Right atrium auricular region (tissue), 2 donors: ENCODE measurements at regions not wholly inside any gene's neighbourhood (a gene's known extent, or its start where the extent isn't known, plus 50 kb on each side); places are given as distances from the start of the nearest gene placed in this dataset.

Source experiments
- DNase-seq: peaks from one replicate; pipeline ENCODE4 v3.0.0-alpha.2; 2019; ENCODE audit warnings: low spot score
- H3K27ac ChIP-seq, 2 donors: fragments of 200-600 bp; sonication (generic); 1 replicate in 1 of 2; 2 replicates in 1 of 2; pipeline ENCODE4 v1.5.1; 2016 to 2019
- H3K27me3 ChIP-seq, 2 donors: fragments of 200-600 bp; sonication (generic); one replicate each; pipeline versions ENCODE4 v1.5.1 to v1.6.0; 2017 to 2019
- H3K36me3 ChIP-seq: fragments of 200-600 bp; sonication (generic); one replicate; pipeline ENCODE4 v1.5.1; 2016
- H3K4me1 ChIP-seq, 2 donors: fragments of 200-600 bp; sonication (generic); one replicate each; pipeline versions ENCODE4 v1.5.1 to v1.6.0; 2017 to 2019
- H3K4me3 ChIP-seq, 2 donors: fragments of 200-600 bp; sonication (generic); 1 replicate in 1 of 2; 2 replicates in 1 of 2; pipeline ENCODE4 v1.5.1; 2017 to 2019; ENCODE audit warnings: mild to moderate bottlenecking in 1 of 2, moderate library complexity in 1 of 2
- H3K9me3 ChIP-seq, 2 donors: fragments of 200-600 bp; sonication (generic); one replicate each; pipeline ENCODE4 v1.5.1; 2019
- CTCF ChIP-seq, 2 donors: fragments of 200-600 bp; sonication (generic); IDR thresholded peaks; one replicate each; pipeline ENCODE4 v1.5.1; 2019; ENCODE audit warnings: antibody characterized with exemption in 2 of 2

DNA sequence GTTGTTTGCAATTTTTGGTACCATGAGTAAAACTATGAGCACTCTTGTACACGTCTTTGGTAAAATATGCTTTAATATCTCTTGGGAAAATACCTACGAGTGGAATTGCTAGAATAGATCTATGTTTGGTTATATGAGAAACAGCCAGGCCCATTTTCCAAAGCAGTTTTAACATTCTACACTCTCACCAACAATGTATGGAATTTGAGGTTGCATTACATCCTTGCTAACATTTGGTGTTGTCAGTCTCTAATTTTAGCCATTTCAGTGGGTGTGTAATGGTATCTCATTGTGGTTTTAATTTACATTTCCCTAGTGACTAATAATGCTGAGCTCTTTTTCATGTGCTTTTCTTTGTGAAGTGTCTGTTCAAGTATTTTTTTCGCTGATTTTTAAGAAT is 118.9 kb upstream of the TCF4 start:
- Histone ChIP-seq H3K4me3 (no peak overlapping the region), H3K4me1 (no peaks in the 10 kb centered on the region), H3K27me3 (no peaks in the 10 kb centered on the region), H3K27ac (no peak overlapping the region), H3K36me3 (no peaks in the 10 kb centered on the region), H3K9me3 (peaks cover 0 to 14% of the 10 kb centered on the region in 2 donors)
- no peak for TF ChIP-seq CTCF (IDR thresholded peaks at IDR 0.05)
- DNase-seq = no peak

- H3K4me3 ChIP-seq = no peak overlapping the region
- TF ChIP-seq CTCF (IDR thresholded peaks at IDR 0.05) = no peak
- H3K27me3 ChIP-seq = no peaks in the 10 kb centered on the region
- no peak for DNase-seq
- H3K4me1 ChIP-seq = no peaks in the 10 kb centered on the region
- H3K9me3 ChIP-seq = peaks cover 0 to 6% of the 10 kb centered on the region in 2 donors
- H3K36me3 ChIP-seq = no peaks in the 10 kb centered on the region
- H3K27ac ChIP-seq = no peak overlapping the region
Observed at GRCh38 chr18:55699233-55699765, 111.3 kb upstream of the TCF4 start.

DNA sequence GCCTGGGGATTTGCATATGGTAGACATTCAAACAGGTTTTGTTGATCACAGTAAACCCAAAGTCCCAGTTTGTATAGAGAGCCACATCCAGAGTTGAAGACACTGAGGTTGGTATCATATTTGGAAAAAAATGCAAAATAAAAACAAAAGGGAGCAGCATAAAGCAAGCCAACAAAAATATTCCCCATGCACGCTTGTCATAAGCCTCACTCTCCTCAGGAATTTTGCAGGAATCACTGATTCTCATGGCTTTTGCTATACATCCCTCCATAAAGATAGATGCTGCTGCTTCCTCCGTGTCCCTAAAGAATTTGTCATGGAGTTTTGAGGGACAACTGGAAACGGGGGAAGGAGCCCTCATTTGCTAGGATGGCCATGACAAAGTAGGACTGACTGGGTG is 108.8 kb upstream of the TCF4 start:
- DNase-seq = no peak
- no peaks in the 10 kb centered on the region for H3K36me3 ChIP-seq
- H3K4me1 ChIP-seq = no peaks in the 10 kb centered on the region
- no peak overlapping the region for H3K4me3 ChIP-seq
- H3K9me3 ChIP-seq = peaks cover 0 to 3% of the 10 kb centered on the region in 2 donors
- H3K27ac ChIP-seq = no peak overlapping the region
- H3K27me3 ChIP-seq = no peaks in the 10 kb centered on the region
- TF ChIP-seq CTCF (IDR thresholded peaks at IDR 0.05) = no peak

GRCh38 chr18:55695091-55695490 is 107.1 kb upstream of the TCF4 start:
- no peaks in the 10 kb centered on the region for H3K36me3 ChIP-seq
- H3K9me3 ChIP-seq = no peaks in the 10 kb centered on the region
- no peaks in the 10 kb centered on the region for H3K4me1 ChIP-seq
- H3K27ac ChIP-seq = no peak overlapping the region
- DNase-seq = no peak
- no peak overlapping the region for H3K4me3 ChIP-seq
- TF ChIP-seq CTCF (IDR thresholded peaks at IDR 0.05) = no peak
- H3K27me3 ChIP-seq = no peaks in the 10 kb centered on the region

DNA sequence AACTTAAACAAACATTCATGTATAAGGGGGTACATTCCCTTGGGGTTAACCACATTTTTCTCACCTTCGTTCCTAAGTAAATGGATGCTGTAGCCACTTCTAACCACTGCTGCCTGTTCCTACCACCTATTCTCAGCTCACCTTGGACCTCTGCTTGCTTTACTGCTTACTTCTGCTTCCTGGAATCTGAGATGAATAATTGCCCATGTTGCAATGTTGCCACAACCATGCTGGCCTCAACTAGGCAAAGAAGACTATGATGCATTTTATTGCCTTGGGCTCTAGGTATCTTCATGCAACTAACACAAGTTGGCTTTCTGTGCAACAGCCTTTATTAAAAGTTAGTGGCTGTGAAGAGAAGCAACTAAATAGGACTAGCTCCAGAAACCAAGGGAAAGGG is 106.3 kb upstream of the TCF4 start:
- no peak for DNase-seq
- Histone ChIP-seq H3K4me1 (no peaks in the 10 kb centered on the region), H3K27me3 (no peaks in the 10 kb centered on the region), H3K9me3 (no peaks in the 10 kb centered on the region), H3K36me3 (no peaks in the 10 kb centered on the region), H3K4me3 (no peak overlapping the region), H3K27ac (no peak overlapping the region)
- no peak for TF ChIP-seq CTCF (IDR thresholded peaks at IDR 0.05)

GRCh38 chr18:55688030-55688429 is 100.0 kb upstream of the TCF4 start:
- no peak for TF ChIP-seq CTCF (IDR thresholded peaks at IDR 0.05)
- H3K4me1 ChIP-seq = no peaks in the 10 kb centered on the region
- H3K27ac ChIP-seq = no peak overlapping the region
- H3K27me3 ChIP-seq = no peaks in the 10 kb centered on the region
- DNase-seq = no peak
- no peak overlapping the region for H3K4me3 ChIP-seq
- no peaks in the 10 kb centered on the region for H3K36me3 ChIP-seq
- no peaks in the 10 kb centered on the region for H3K9me3 ChIP-seq
